H1 (cell line): ENCODE measurements at regions not wholly inside any gene's neighbourhood (a gene's known extent, or its start where the extent isn't known, plus 50 kb on each side); places are given as distances from the start of the nearest gene placed in this dataset.

Source experiments
- CTCF ChIA-PET: fragments of 300-600 bp; sonication (Branson Sonifier 250); formaldehyde crosslinking; loops from one replicate; lab custom pipeline; 2021; ENCODE audit not compliant: partially characterized antibody; lab: Charles Lee
- POLR2A ChIA-PET: fragments of 300-600 bp; sonication (Branson Sonifier 250); formaldehyde crosslinking; loops from one replicate; lab custom pipeline; 2021; ENCODE audit warnings: inconsistent platforms; ENCODE audit not compliant: partially characterized antibody; lab: Charles Lee
- DNase-seq, 2 experiments: peaks; one replicate each; pipeline versions ENCODE4 v3.0.0 to v3.0.0-alpha.2; 2010 to 2022; ENCODE audit warnings: low spot score in 2 of 2, low read depth in 1 of 2, mixed read lengths in 1 of 2
- FAIRE-seq: peaks from 2 replicates; lab custom pipeline; 2011; peaks lifted over from hg19 to GRCh38; lab: Jason Lieb, UNC
- H2AFZ ChIP-seq: 2 replicates; pipeline ENCODE4 v1.8.1; 2012; ENCODE audit warnings: low read length, inconsistent platforms
- H2AK5ac ChIP-seq: 2 replicates; pipeline ENCODE4 v1.6.1; 2013; ENCODE audit warnings: low read depth, low read length
- H2BK120ac ChIP-seq: replicated peaks from 2 replicates; pipeline ENCODE3; 2013; ENCODE audit warnings: low read depth, low read length, inconsistent platforms
- H2BK12ac ChIP-seq: 2 replicates; pipeline ENCODE4 v1.6.1; 2013; ENCODE audit warnings: low read depth, low read length
- H2BK15ac ChIP-seq: 2 replicates; pipeline ENCODE4 v1.6.1; 2013; ENCODE audit warnings: low read length
- H2BK20ac ChIP-seq: 2 replicates; pipeline ENCODE4 v1.6.1; 2013; ENCODE audit warnings: low read length
- H2BK5ac ChIP-seq: 2 replicates; pipeline ENCODE4 v1.6.1; 2013; ENCODE audit warnings: low read depth, low read length
- H3K14ac ChIP-seq: 2 replicates; pipeline ENCODE4 v1.6.1; 2013; ENCODE audit warnings: inconsistent platforms; ENCODE audit not compliant: insufficient read length
- H3K18ac ChIP-seq: 2 replicates; pipeline ENCODE4 v1.6.1; 2013; ENCODE audit warnings: low read length; ENCODE audit errors: extremely low read depth
- H3K23ac ChIP-seq: 2 replicates; pipeline ENCODE4 v1.6.1; 2013; ENCODE audit warnings: inconsistent platforms; ENCODE audit not compliant: insufficient read length
- H3K23me2 ChIP-seq: 2 replicates; pipeline ENCODE4 v1.6.1; 2013; ENCODE audit warnings: low read depth, low read length
- H3K27ac ChIP-seq: 2 replicates; pipeline ENCODE4 v1.6.1; 2011; ENCODE audit warnings: low read depth, low read length, inconsistent platforms
- H3K27me3 ChIP-seq, 4 experiments: replicated peaks in 1 of 4; 1 replicate in 1 of 4; 2 replicates in 3 of 4; pipeline versions ENCODE4 v1.6.1 to v1.8.1; 2011 to 2013; ENCODE audit warnings: low read length in 3 of 4, mild to moderate bottlenecking in 3 of 4, inconsistent platforms in 2 of 4, mixed read lengths in 2 of 4, moderate library complexity in 1 of 4; ENCODE audit not compliant: control insufficient read depth in 3 of 4, insufficient read depth in 3 of 4; ENCODE audit errors: extremely low read depth in 1 of 4
- H3K36me3 ChIP-seq, 4 experiments: 2 replicates each; pipeline versions ENCODE4 v1.6.1 to v1.8.1; 2011 to 2013; ENCODE audit warnings: mild to moderate bottlenecking in 4 of 4, low read length in 3 of 4, moderate library complexity in 2 of 4, control low read depth in 1 of 4, inconsistent platforms in 1 of 4; ENCODE audit not compliant: insufficient read depth in 4 of 4, control insufficient read depth in 2 of 4
- H3K4ac ChIP-seq: replicated peaks from 2 replicates; pipeline ENCODE3; 2013; ENCODE audit warnings: low read length, low read depth, mixed read lengths, inconsistent platforms; ENCODE audit not compliant: insufficient read length
- H3K4me1 ChIP-seq, 4 experiments: replicated peaks in 1 of 4; 1 replicate in 1 of 4; 2 replicates in 3 of 4; pipeline versions ENCODE4 v1.6.1 to v1.8.1; 2011 to 2013; ENCODE audit warnings: low read length in 3 of 4, inconsistent platforms in 2 of 4, mixed read lengths in 1 of 4; ENCODE audit not compliant: insufficient read depth in 4 of 4, control insufficient read depth in 3 of 4
- H3K4me2 ChIP-seq, 2 experiments: 2 replicates each; pipeline versions ENCODE4 v1.6.1 to v1.8.1; 2011 to 2013; ENCODE audit warnings: low read depth in 2 of 2, low read length in 2 of 2, control low read depth in 1 of 2, inconsistent platforms in 1 of 2, mild to moderate bottlenecking in 1 of 2; ENCODE audit not compliant: insufficient read depth in 1 of 2
- H3K4me3 ChIP-seq, 4 experiments: fragments of 200-600, 300-600 bp in 1 of 4; sonication (generic), shearing (Covaris generic), sonication (Bioruptor Twin) in 1 of 4; 2 replicates each; pipeline versions ENCODE4 v1.5.1 to v1.8.1; 2011 to 2016; ENCODE audit warnings: low read length in 4 of 4, low read depth in 3 of 4, control low read depth in 2 of 4, inconsistent platforms in 2 of 4, mild to moderate bottlenecking in 2 of 4, mixed read lengths in 1 of 4, moderate library complexity in 1 of 4; ENCODE audit not compliant: insufficient read depth in 2 of 4; ENCODE audit errors: extremely low read depth in 1 of 4
- H3K56ac ChIP-seq: replicated peaks from 2 replicates; pipeline ENCODE3; 2013; ENCODE audit warnings: low read depth, mild to moderate bottlenecking, mixed read lengths, low read length, inconsistent platforms; ENCODE audit not compliant: insufficient read length
- H3K79me1 ChIP-seq: 2 replicates; pipeline ENCODE4 v1.6.1; 2013; ENCODE audit warnings: low read depth, low read length, control low read depth
- H3K79me2 ChIP-seq, 2 experiments: 2 replicates each; pipeline versions ENCODE4 v1.6.1 to v1.8.1; 2012 to 2013; ENCODE audit warnings: low read length in 2 of 2, mild to moderate bottlenecking in 2 of 2, inconsistent platforms in 1 of 2; ENCODE audit not compliant: insufficient read depth in 2 of 2, control insufficient read depth in 1 of 2
- H3K9ac ChIP-seq, 4 experiments: replicated peaks in 1 of 4; 1 replicate in 1 of 4; 2 replicates in 3 of 4; pipeline versions ENCODE4 v1.6.1 to v1.8.1; 2011 to 2013; ENCODE audit warnings: low read depth in 3 of 4, low read length in 3 of 4, control low read depth in 2 of 4, mild to moderate bottlenecking in 2 of 4, moderate library complexity in 2 of 4, inconsistent platforms in 1 of 4; ENCODE audit errors: extremely low read depth in 1 of 4
- H3K9me3 ChIP-seq, 2 experiments: 2 replicates each; pipeline versions ENCODE4 v1.6.1 to v1.8.1; 2012 to 2013; ENCODE audit warnings: mild to moderate bottlenecking in 2 of 2, moderate library complexity in 2 of 2, control low read depth in 1 of 2, inconsistent platforms in 1 of 2, low read depth in 1 of 2, low read length in 1 of 2, mixed read lengths in 1 of 2; ENCODE audit not compliant: insufficient read depth in 2 of 2
- H4K20me1 ChIP-seq, 2 experiments: replicated peaks in 1 of 2; 2 replicates each; pipeline versions ENCODE3 to v1.8.1; 2011 to 2013; ENCODE audit warnings: inconsistent platforms in 2 of 2, low read length in 2 of 2, mild to moderate bottlenecking in 1 of 2; ENCODE audit not compliant: insufficient read depth in 2 of 2, control insufficient read depth in 1 of 2
- H4K5ac ChIP-seq: 2 replicates; pipeline ENCODE4 v1.6.1; 2013; ENCODE audit warnings: low read length, low read depth, mixed read lengths, inconsistent platforms; ENCODE audit not compliant: insufficient read length
- H4K8ac ChIP-seq: 2 replicates; pipeline ENCODE4 v1.8.0; 2013; ENCODE audit warnings: mild to moderate bottlenecking, moderate library complexity, low read length, inconsistent platforms; ENCODE audit not compliant: insufficient read depth; ENCODE audit errors: extremely low read depth
- H4K91ac ChIP-seq: replicated peaks from 2 replicates; pipeline ENCODE3; 2013; ENCODE audit warnings: low read length, mixed read lengths, inconsistent platforms; ENCODE audit not compliant: insufficient read length
- CREB1 ChIP-seq: IDR thresholded peaks from 2 replicates; pipeline ENCODE4 v1.6.1; 2012; ENCODE audit warnings: inconsistent platforms
- CTCF ChIP-seq, 3 experiments: IDR thresholded peaks; 1 replicate in 2 of 3; 2 replicates in 1 of 3; pipeline versions ENCODE4 v1.5.1 to v1.6.1; 2011; ENCODE audit warnings: low read length in 3 of 3, mild to moderate bottlenecking in 3 of 3, inconsistent platforms in 2 of 3, low read depth in 1 of 3, moderate library complexity in 1 of 3; ENCODE audit not compliant: insufficient read depth in 1 of 3; ENCODE audit errors: control extremely low read depth in 1 of 3
- E2F6 ChIP-seq: IDR thresholded peaks from 2 replicates; pipeline ENCODE4 v1.6.1; 2012; ENCODE audit warnings: inconsistent platforms
- EGR1 ChIP-seq: IDR thresholded peaks from 2 replicates; pipeline ENCODE4 v1.6.1; 2011; ENCODE audit warnings: low read depth, low read length, borderline replicate concordance
- FOSL1 ChIP-seq: IDR thresholded peaks from 2 replicates; pipeline ENCODE4 v1.6.1; 2011; ENCODE audit warnings: mild to moderate bottlenecking, low read depth, low read length, moderate library complexity; ENCODE audit not compliant: insufficient read depth
- JUND ChIP-seq: IDR thresholded peaks from 2 replicates; pipeline ENCODE4 v1.6.1; 2011; ENCODE audit warnings: mild to moderate bottlenecking, improper control_type of control experiment, low read length
- MAX ChIP-seq: IDR thresholded peaks from 2 replicates; pipeline ENCODE4 v1.6.1; 2012; ENCODE audit warnings: inconsistent platforms
- POU5F1 ChIP-seq: IDR thresholded peaks from 2 replicates; pipeline ENCODE4 v1.6.1; 2011; ENCODE audit warnings: low read depth, mild to moderate bottlenecking, low read length, moderate library complexity
- RBBP5 ChIP-seq: IDR thresholded peaks from 2 replicates; pipeline ENCODE4 v1.7.1; 2012; ENCODE audit warnings: low read depth, mild to moderate bottlenecking, inconsistent platforms, low read length, moderate library complexity, borderline replicate concordance
- SP4 ChIP-seq: IDR thresholded peaks from 2 replicates; pipeline ENCODE4 v1.6.1; 2012; ENCODE audit warnings: low read length, inconsistent platforms
- TCF12 ChIP-seq: IDR thresholded peaks from 2 replicates; pipeline ENCODE4 v1.6.1; 2011; ENCODE audit warnings: low read depth, mild to moderate bottlenecking, low read length
- YY1 ChIP-seq: IDR thresholded peaks from 2 replicates; pipeline ENCODE4 v1.6.1; 2011; ENCODE audit warnings: low read depth, mild to moderate bottlenecking, low read length
- WGBS, 2 experiments: shearing (Covaris generic) in 1 of 2; methylation state at CpG; one replicate each; pipeline versions ENCODE4 v1.1.6 to v1.1.7; 2013 to 2015; ENCODE audit warnings: low lambda C conversion rate in 2 of 2, mixed read lengths in 2 of 2, inconsistent platforms in 1 of 2, low coverage in 1 of 2, missing lambda C conversion rate in 1 of 2; ENCODE audit not compliant: insufficient replicate concordance in 2 of 2, insufficient coverage in 1 of 2, insufficient read length in 1 of 2; ENCODE audit errors: extremely low coverage in 1 of 2, missing lambda C conversion rate in 1 of 2; 5-methylcytosine and 5-hydroxymethylcytosine counted together

GRCh38 chr14:83433618-83434017 lies 1900.0 kb upstream of the SEL1L start:
- Histone ChIP-seq H3K79me1 (no peaks in the 10 kb centered on the region), H3K27ac (no peak overlapping the region), H2BK5ac (no peak overlapping the region), H3K9me3 (no peaks in the 10 kb centered on the region), H3K23me2 (0 out of 2 replicates have a peak, but pooled peaks cover 2% of the 10 kb centered on the region), H3K18ac (no peak overlapping the region), H4K8ac (no peak overlapping the region), H4K5ac (no peak overlapping the region), H3K23ac (no peak overlapping the region), H3K14ac (no peak overlapping the region), H3K56ac (no peak overlapping the region), H3K9ac (no peak overlapping the region), H3K4me1 (no peaks in the 10 kb centered on the region), H2BK120ac (no peak overlapping the region), H3K36me3 (no peaks in the 10 kb centered on the region), H3K4me2 (no peak overlapping the region), H3K27me3 (no peaks in the 10 kb centered on the region), H2AFZ (no peak overlapping the region), H4K91ac (no peak overlapping the region), H3K4me3 (no peak overlapping the region), H2AK5ac (no peak overlapping the region), H3K4ac (no peak overlapping the region), H2BK20ac (no peak overlapping the region), H3K79me2 (no peaks in the 10 kb centered on the region), H4K20me1 (no peaks in the 10 kb centered on the region), H2BK12ac (no peak overlapping the region), H2BK15ac (no peak overlapping the region)
- WGBS, 2 experiments, result 87% methylated on average over 1 of the region's 1 CpG; no CpG with 5 or more reads in 1 of the 2 experiments
- CTCF ChIA-PET, result no interaction called here
- FAIRE-seq (no peak), DNase-seq (no peak)
- POLR2A ChIA-PET, result no interaction called here
- no peak for TF ChIP-seq FOSL1
- no peak for TF ChIP-seq MAX
- TF ChIP-seq RBBP5, result no peak
- no peak for TF ChIP-seq YY1
- TF ChIP-seq SP4, result no peak
- TF ChIP-seq E2F6, result no peak
- TF ChIP-seq TCF12, result no peak
- TF ChIP-seq CREB1, result no peak
- no peak for TF ChIP-seq POU5F1
- no peak for TF ChIP-seq CTCF (IDR thresholded peaks at IDR 0.05; ENCODE audit: control extremely low read depth in 1 of 3, insufficient read depth in 1 of 3, low read depth in 1 of 3, low read length in 3 of 3)
- TF ChIP-seq JUND, result no peak
- no peak for TF ChIP-seq EGR1
